ENCODE measurements at regions not wholly inside any gene's neighbourhood (a gene's known extent, or its start where the extent isn't known, plus 50 kb on each side); places are given as distances from the start of the nearest gene placed in this dataset.
"Not testable (repeated sequence)": the region's sequence is repeated elsewhere in the genome, so short reads cannot be mapped to it uniquely, and the experiment has no call there.

GRCh38 chr14:27672047-27672446, 1074.2 kb upstream of the NOVA1 start:
- Histone ChIP-seq H3K4me1 (ENCODE audit: control insufficient read depth, low read length) (no peaks in the 10 kb centered on the region), H3K27ac (ENCODE audit: low read depth, low read length) (no peak overlapping the region), H3F3A (ENCODE audit: control insufficient read depth, insufficient read depth) (no peaks in the 10 kb centered on the region), H3K4me2 (ENCODE audit: low read length) (no peak overlapping the region), H3K79me2 (ENCODE audit: control insufficient read depth, low read length) (no peaks in the 10 kb centered on the region), H3K36me3 (ENCODE audit: control insufficient read depth, low read length) (no peaks in the 10 kb centered on the region), H3K27me3 (ENCODE audit: control insufficient read depth, low read length) (no peaks in the 10 kb centered on the region), H3K4me3 (ENCODE audit: low read length) (no peak overlapping the region), H3K9me3 (ENCODE audit: control insufficient read depth, insufficient read depth, low read length) (no peaks in the 10 kb centered on the region), H3K9me2 (replicated peaks; ENCODE audit: control insufficient read depth, low read length) (no peaks in the 10 kb centered on the region), H4K20me1 (ENCODE audit: control insufficient read depth, insufficient read depth, low read depth, low read length) (no peaks in the 10 kb centered on the region)
- TF ChIP-seq, protein P1, sequence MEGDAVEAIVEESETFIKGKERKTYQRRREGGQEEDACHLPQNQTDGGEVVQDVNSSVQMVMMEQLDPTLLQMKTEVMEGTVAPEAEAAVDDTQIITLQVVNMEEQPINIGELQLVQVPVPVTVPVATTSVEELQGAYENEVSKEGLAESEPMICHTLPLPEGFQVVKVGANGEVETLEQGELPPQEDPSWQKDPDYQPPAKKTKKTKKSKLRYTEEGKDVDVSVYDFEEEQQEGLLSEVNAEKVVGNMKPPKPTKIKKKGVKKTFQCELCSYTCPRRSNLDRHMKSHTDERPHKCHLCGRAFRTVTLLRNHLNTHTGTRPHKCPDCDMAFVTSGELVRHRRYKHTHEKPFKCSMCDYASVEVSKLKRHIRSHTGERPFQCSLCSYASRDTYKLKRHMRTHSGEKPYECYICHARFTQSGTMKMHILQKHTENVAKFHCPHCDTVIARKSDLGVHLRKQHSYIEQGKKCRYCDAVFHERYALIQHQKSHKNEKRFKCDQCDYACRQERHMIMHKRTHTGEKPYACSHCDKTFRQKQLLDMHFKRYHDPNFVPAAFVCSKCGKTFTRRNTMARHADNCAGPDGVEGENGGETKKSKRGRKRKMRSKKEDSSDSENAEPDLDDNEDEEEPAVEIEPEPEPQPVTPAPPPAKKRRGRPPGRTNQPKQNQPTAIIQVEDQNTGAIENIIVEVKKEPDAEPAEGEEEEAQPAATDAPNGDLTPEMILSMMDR (IDR thresholded peaks at IDR 0.05; ENCODE audit: low read depth, low read length, poor library complexity, severe bottlenecking): no peak
- TF ChIP-seq EZH2phosphoT487 (IDR thresholded peaks at IDR 0.05; ENCODE audit: borderline replicate concordance, low read length): no peak

DNA sequence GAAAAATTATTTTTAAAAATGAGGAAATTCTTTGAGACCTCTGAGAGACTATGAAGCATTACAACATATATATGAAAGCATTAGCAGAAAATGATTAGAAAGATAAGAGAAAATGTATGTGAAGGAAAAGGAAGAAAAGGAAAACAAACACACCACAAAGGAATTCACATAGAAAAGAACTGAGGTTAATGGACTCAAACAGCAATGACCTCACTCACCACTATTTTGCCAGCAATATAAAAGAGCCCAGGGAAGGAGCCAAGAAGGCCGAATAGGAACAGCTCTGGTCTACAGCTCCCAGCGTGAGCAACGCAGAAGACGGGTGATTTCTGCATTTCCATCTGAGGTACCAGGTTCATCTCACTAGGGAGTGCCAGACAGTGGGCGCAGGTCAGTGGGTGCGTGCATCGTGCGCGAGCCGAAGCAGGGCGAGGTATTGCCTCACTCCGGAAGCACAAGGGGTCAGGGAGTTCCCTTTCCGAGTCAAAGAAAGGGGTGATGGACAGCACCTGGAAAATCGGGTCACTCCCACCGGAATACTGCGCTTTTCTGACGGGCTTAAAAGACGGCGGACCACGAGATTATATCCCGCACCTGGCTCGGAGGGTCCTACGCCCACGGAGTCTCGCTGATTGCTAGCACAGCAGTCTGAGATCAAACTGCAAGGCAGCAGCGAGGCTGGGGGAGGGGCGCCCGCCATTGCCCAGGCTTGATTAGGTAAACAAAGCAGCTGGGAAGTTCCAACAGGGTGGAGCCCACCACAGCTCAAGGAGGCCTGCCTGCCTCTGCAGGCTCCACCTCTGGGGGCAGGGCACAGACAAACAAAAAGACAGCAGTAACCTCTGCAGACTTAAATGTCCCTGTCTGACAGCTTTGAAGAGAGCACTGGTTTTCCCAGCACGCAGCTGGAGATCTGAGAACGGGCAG, 1075.2 kb upstream of the NOVA1 start:
- not testable (repeated sequence) for H3K79me2 ChIP-seq (ENCODE audit: control insufficient read depth, low read length); H3K27me3 ChIP-seq (ENCODE audit: control insufficient read depth, low read length); H3K9me2 ChIP-seq (replicated peaks; ENCODE audit: control insufficient read depth, low read length); H3K27ac ChIP-seq (ENCODE audit: low read depth, low read length); H3K4me2 ChIP-seq (ENCODE audit: low read length); H3K36me3 ChIP-seq (ENCODE audit: control insufficient read depth, low read length); H3K4me1 ChIP-seq (ENCODE audit: control insufficient read depth, low read length); H4K20me1 ChIP-seq (ENCODE audit: control insufficient read depth, insufficient read depth, low read depth, low read length); H3K9me3 ChIP-seq (ENCODE audit: control insufficient read depth, insufficient read depth, low read length); H3K4me3 ChIP-seq (ENCODE audit: low read length); H3F3A ChIP-seq (ENCODE audit: control insufficient read depth, insufficient read depth)

DNA sequence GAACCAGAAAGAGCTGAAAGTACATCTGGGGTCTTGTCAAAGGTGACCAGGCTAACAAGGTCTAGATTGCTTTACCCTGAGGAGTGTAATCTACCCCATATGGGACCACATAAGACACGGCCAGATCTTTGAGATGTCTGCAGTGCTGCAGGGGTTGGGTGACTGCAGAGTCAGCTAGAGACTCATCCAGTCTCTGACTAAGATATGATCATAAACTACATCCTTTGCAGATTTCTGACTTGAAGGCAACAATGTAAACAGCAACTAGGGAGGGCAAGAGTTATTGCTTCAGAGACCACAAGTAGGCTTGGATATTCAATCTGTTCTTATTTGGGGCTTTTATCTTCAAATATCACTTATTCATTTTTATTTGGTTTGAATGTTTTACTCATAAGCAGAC, 1080.5 kb upstream of the FOXG1 start:
- TF ChIP-seq, protein P1 (IDR thresholded peaks at IDR 0.05; ENCODE audit: low read depth, low read length, poor library complexity, severe bottlenecking): no peak
- no peak for TF ChIP-seq EZH2phosphoT487 (IDR thresholded peaks at IDR 0.05; ENCODE audit: borderline replicate concordance, low read length)
- no peaks in the 10 kb centered on the region for H3K4me1 ChIP-seq (ENCODE audit: control insufficient read depth, low read length)
- peaks cover 4% of the 10 kb centered on the region; the same call in 1 of the 2 replicates for H3K9me3 ChIP-seq (ENCODE audit: control insufficient read depth, insufficient read depth, low read length)
- no peaks in the 10 kb centered on the region for H3K27me3 ChIP-seq (ENCODE audit: control insufficient read depth, low read length)
- H3K36me3 ChIP-seq (ENCODE audit: control insufficient read depth, low read length): no peaks in the 10 kb centered on the region
- H3K79me2 ChIP-seq (ENCODE audit: control insufficient read depth, low read length): no peaks in the 10 kb centered on the region
- no peaks in the 10 kb centered on the region for H3K9me2 ChIP-seq (replicated peaks; ENCODE audit: control insufficient read depth, low read length)
- no peak overlapping the region for H3K4me3 ChIP-seq (ENCODE audit: low read length)
- no peaks in the 10 kb centered on the region for H3F3A ChIP-seq (ENCODE audit: control insufficient read depth, insufficient read depth)
- H3K27ac ChIP-seq (ENCODE audit: low read depth, low read length): no peak overlapping the region
- no peak overlapping the region for H3K4me2 ChIP-seq (ENCODE audit: low read length)
- H4K20me1 ChIP-seq (ENCODE audit: control insufficient read depth, insufficient read depth, low read depth, low read length): no peaks in the 10 kb centered on the region

- no peaks in the 10 kb centered on the region for H3K9me2 ChIP-seq (replicated peaks; ENCODE audit: control insufficient read depth, low read length)
- no peak overlapping the region for H3K4me3 ChIP-seq (ENCODE audit: low read length)
- H3K4me2 ChIP-seq (ENCODE audit: low read length): no peak overlapping the region
- H3K27ac ChIP-seq (ENCODE audit: low read depth, low read length): no peak overlapping the region
- H3K27me3 ChIP-seq (ENCODE audit: control insufficient read depth, low read length): no peaks in the 10 kb centered on the region
- H3K36me3 ChIP-seq (ENCODE audit: control insufficient read depth, low read length): no peaks in the 10 kb centered on the region
- TF ChIP-seq, protein P1 (IDR thresholded peaks at IDR 0.05; ENCODE audit: low read depth, low read length, poor library complexity, severe bottlenecking): no peak
- TF ChIP-seq EZH2phosphoT487 (IDR thresholded peaks at IDR 0.05; ENCODE audit: borderline replicate concordance, low read length): no peak
- no peaks in the 10 kb centered on the region for H3K79me2 ChIP-seq (ENCODE audit: control insufficient read depth, low read length)
- peaks cover 4% of the 10 kb centered on the region; the same call in 1 of the 2 replicates for H3K9me3 ChIP-seq (ENCODE audit: control insufficient read depth, insufficient read depth, low read length)
- H4K20me1 ChIP-seq (ENCODE audit: control insufficient read depth, insufficient read depth, low read depth, low read length): no peaks in the 10 kb centered on the region
- no peaks in the 10 kb centered on the region for H3K4me1 ChIP-seq (ENCODE audit: control insufficient read depth, low read length)
- H3F3A ChIP-seq (ENCODE audit: control insufficient read depth, insufficient read depth): no peaks in the 10 kb centered on the region
These were observed 1077.6 kb upstream of the FOXG1 start for GRCh38 chr14:27688841-27689444.

All from DOHH2 (cell line).